Peyer's patch (tissue), 4 donors: ENCODE measurements at regions not wholly inside any gene's neighbourhood (a gene's known extent, or its start where the extent isn't known, plus 50 kb on each side); places are given as distances from the start of the nearest gene placed in this dataset.

ENCODE experiments used
- CTCF ChIP-seq, 6 experiments: fragments of 450-650 bp in 4 of 6; fragments of 200-600 bp in 2 of 6; sonication (generic) in 1 of 6; IDR thresholded peaks; one replicate each; pipeline ENCODE4 v1.5.1; 2017 to 2019; ENCODE audit warnings: antibody characterized with exemption in 6 of 6, mild to moderate bottlenecking in 3 of 6, moderate library complexity in 1 of 6
- POLR2A ChIP-seq, 2 donors: fragments of 450-650 bp; IDR thresholded peaks; one replicate each; pipeline ENCODE4 v1.5.1; 2017; ENCODE audit warnings: antibody characterized with exemption in 2 of 2, mild to moderate bottlenecking in 2 of 2, moderate library complexity in 2 of 2

GRCh38 chr13:70448820-70449219 lies 340.6 kb upstream of the KLHL1 start:
- TF ChIP-seq CTCF (IDR thresholded peaks at IDR 0.05) (no peak), POLR2A (IDR thresholded peaks at IDR 0.05) (no peak)
